ENCODE measurements at regions not wholly inside any gene's neighbourhood (a gene's known extent, or its start where the extent isn't known, plus 50 kb on each side); places are given as distances from the start of the nearest gene placed in this dataset.

- DNase-seq (no peak), FAIRE-seq (no peak)
These were observed 81.7 kb upstream of the BMP2K start for GRCh38 chr4:78694457-78694787.

DNA sequence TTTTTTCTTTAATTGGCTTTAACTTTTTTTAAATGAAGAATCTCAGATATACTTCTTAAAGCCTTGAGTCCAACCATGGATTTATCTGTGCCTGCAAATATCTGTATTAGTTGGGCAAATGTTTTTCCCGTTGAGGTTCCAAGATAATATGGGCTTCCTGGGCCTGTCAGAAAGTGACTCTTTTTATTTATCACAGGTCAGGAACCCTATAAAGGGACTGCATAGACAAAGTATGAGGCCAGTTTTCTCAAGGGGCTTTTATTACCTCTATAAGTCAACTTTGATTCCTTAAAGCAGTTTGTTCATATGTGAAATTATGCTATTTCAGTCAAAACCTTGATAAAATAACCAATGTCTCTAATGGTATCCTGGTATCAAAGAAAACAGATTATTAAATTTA is 80.2 kb upstream of the BMP2K start:
- Histone ChIP-seq H3K27me3 (ENCODE audit: control insufficient read depth in 3 of 3, insufficient read depth in 3 of 3, low read length in 3 of 3) (no peaks in the 10 kb centered on the region), H3K27ac (ENCODE audit: low read depth in 1 of 3, low read length in 2 of 3) (no peak overlapping the region), H3K4me1 (ENCODE audit: control insufficient read depth in 3 of 3, insufficient read depth in 2 of 3, low read depth in 1 of 3, low read length in 2 of 3) (peaks cover 0 to 33% (median 0%) of the 10 kb centered on the region in 3 donors), H3K36me3 (ENCODE audit: control insufficient read depth in 3 of 3, insufficient read depth in 2 of 3, low read depth in 1 of 3, low read length in 3 of 3) (no peaks in the 10 kb centered on the region), H3K9me3 (ENCODE audit: control insufficient read depth in 2 of 2, insufficient read depth in 1 of 2, low read depth in 1 of 2, low read length in 1 of 2) (no peaks in the 10 kb centered on the region), H3K4me3 (ENCODE audit: low read depth in 1 of 3, low read length in 3 of 3) (no peak overlapping the region)
- FAIRE-seq = no peak
- no peak for DNase-seq
- WGBS, 3 donors = 66 to 70% (median 68%) methylated on average over 1 of the region's 1 CpG

More at GRCh38 chr4:78694457-78694787, 81.7 kb upstream of the BMP2K start:
- no peak overlapping the region for H3K4me3 ChIP-seq (ENCODE audit: low read depth in 1 of 3, low read length in 3 of 3)
- WGBS, 3 donors = 93 to 98% (median 95%) methylated on average over 2 of the region's 2 CpGs
- no peaks in the 10 kb centered on the region for H3K27me3 ChIP-seq (ENCODE audit: control insufficient read depth in 3 of 3, insufficient read depth in 3 of 3, low read length in 3 of 3)
- H3K9me3 ChIP-seq (ENCODE audit: control insufficient read depth in 2 of 2, insufficient read depth in 1 of 2, low read depth in 1 of 2, low read length in 1 of 2) = no peaks in the 10 kb centered on the region
- no peaks in the 10 kb centered on the region for H3K36me3 ChIP-seq (ENCODE audit: control insufficient read depth in 3 of 3, insufficient read depth in 2 of 3, low read depth in 1 of 3, low read length in 3 of 3)
- H3K4me1 ChIP-seq (ENCODE audit: control insufficient read depth in 3 of 3, insufficient read depth in 2 of 3, low read depth in 1 of 3, low read length in 2 of 3) = peaks cover 0 to 33% (median 0%) of the 10 kb centered on the region in 3 donors
- H3K27ac ChIP-seq (ENCODE audit: low read depth in 1 of 3, low read length in 2 of 3) = no peak overlapping the region

- FAIRE-seq = no peak
- Histone ChIP-seq H3K27me3 (ENCODE audit: control insufficient read depth in 3 of 3, insufficient read depth in 3 of 3, low read length in 3 of 3) (no peaks in the 10 kb centered on the region), H3K4me1 (ENCODE audit: control insufficient read depth in 3 of 3, insufficient read depth in 2 of 3, low read depth in 1 of 3, low read length in 2 of 3) (peaks cover 4 to 16% (median 5%) of the 10 kb centered on the region in 3 donors), H3K36me3 (ENCODE audit: control insufficient read depth in 3 of 3, insufficient read depth in 2 of 3, low read depth in 1 of 3, low read length in 3 of 3) (no peaks in the 10 kb centered on the region), H3K27ac (ENCODE audit: low read depth in 1 of 3, low read length in 2 of 3) (no peak overlapping the region), H3K9me3 (ENCODE audit: control insufficient read depth in 2 of 2, insufficient read depth in 1 of 2, low read depth in 1 of 2, low read length in 1 of 2) (peaks cover 0 to 17% of the 10 kb centered on the region in 2 donors), H3K4me3 (ENCODE audit: low read depth in 1 of 3, low read length in 3 of 3) (no peak overlapping the region)
- no peak for DNase-seq
These were observed 73.1 kb upstream of the BMP2K start for GRCh38 chr4:78703079-78703478.

GRCh38 chr4:78704317-78704716 is 71.8 kb upstream of the BMP2K start:
- Histone ChIP-seq H3K4me3 (ENCODE audit: low read depth in 1 of 3, low read length in 3 of 3) (no peak overlapping the region), H3K27me3 (ENCODE audit: control insufficient read depth in 3 of 3, insufficient read depth in 3 of 3, low read length in 3 of 3) (no peaks in the 10 kb centered on the region), H3K9me3 (ENCODE audit: control insufficient read depth in 2 of 2, insufficient read depth in 1 of 2, low read depth in 1 of 2, low read length in 1 of 2) (peaks cover 0 to 17% of the 10 kb centered on the region in 2 donors), H3K4me1 (ENCODE audit: control insufficient read depth in 3 of 3, insufficient read depth in 2 of 3, low read depth in 1 of 3, low read length in 2 of 3) (peaks cover 4 to 16% (median 5%) of the 10 kb centered on the region in 3 donors), H3K27ac (ENCODE audit: low read depth in 1 of 3, low read length in 2 of 3) (peak overlapping the region in 2 of 3 donors; percentile 20 to 89), H3K36me3 (ENCODE audit: control insufficient read depth in 3 of 3, insufficient read depth in 2 of 3, low read depth in 1 of 3, low read length in 3 of 3) (no peaks in the 10 kb centered on the region)
- no peak for FAIRE-seq
- DNase-seq = no peak

DNA sequence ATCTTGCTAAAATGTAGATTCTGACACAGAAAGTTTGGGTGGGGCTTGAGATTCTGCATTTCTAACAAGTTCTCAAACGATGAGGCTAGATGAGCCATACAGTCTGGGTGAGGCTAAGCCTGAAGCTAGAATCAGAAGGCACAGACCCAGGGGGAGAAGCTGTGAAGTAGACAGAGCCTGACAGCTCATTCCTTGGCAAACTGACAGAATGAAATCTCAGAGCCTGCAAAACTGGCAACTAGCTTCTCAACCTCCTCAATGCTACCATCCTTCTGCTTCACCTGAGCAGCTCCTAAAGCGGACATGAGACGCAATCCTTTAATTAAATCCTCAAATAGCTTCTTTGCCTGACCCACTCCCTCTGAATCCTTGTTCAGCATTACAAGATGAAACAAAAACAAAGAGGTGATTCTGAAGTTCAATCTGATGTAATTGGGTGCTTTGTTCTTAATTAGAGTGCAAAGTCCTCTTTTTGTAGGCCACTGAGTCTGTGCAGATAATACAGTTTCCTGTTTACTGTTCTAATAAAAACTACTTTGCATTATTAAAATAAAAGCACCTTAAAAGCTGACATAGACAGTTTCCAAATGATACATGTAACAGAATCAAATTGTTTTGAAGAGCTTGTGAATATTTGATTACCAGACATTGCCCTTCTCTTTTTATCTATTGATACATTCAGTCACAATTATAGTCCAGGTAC is 71.0 kb upstream of the BMP2K start:
- no peak for FAIRE-seq

GRCh38 chr4:78706302-78706701 is 69.8 kb upstream of the BMP2K start:
- Histone ChIP-seq H3K4me1 (ENCODE audit: control insufficient read depth in 3 of 3, insufficient read depth in 2 of 3, low read depth in 1 of 3, low read length in 2 of 3) (peaks cover 4 to 16% (median 5%) of the 10 kb centered on the region in 3 donors), H3K27ac (ENCODE audit: low read depth in 1 of 3, low read length in 2 of 3) (peak overlapping the region in 1 of 3 donors; percentile 89), H3K4me3 (ENCODE audit: low read depth in 1 of 3, low read length in 3 of 3) (no peak overlapping the region), H3K9me3 (ENCODE audit: control insufficient read depth in 2 of 2, insufficient read depth in 1 of 2, low read depth in 1 of 2, low read length in 1 of 2) (peaks cover 0 to 17% of the 10 kb centered on the region in 2 donors), H3K27me3 (ENCODE audit: control insufficient read depth in 3 of 3, insufficient read depth in 3 of 3, low read length in 3 of 3) (no peaks in the 10 kb centered on the region), H3K36me3 (ENCODE audit: control insufficient read depth in 3 of 3, insufficient read depth in 2 of 3, low read depth in 1 of 3, low read length in 3 of 3) (no peaks in the 10 kb centered on the region)
- FAIRE-seq (no peak), DNase-seq (no peak)
- WGBS, 3 donors = 61 to 67% (median 65%) methylated on average over 6 of the region's 6 CpGs

More for the DNA sequence above, 71.0 kb upstream of the BMP2K start:
- 17 to 55% (median 49%) methylated on average over 3 of the region's 3 CpGs for WGBS, 3 donors
- Histone ChIP-seq H3K36me3 (ENCODE audit: control insufficient read depth in 3 of 3, insufficient read depth in 2 of 3, low read depth in 1 of 3, low read length in 3 of 3) (no peaks in the 10 kb centered on the region), H3K4me1 (ENCODE audit: control insufficient read depth in 3 of 3, insufficient read depth in 2 of 3, low read depth in 1 of 3, low read length in 2 of 3) (peaks cover 4 to 16% (median 5%) of the 10 kb centered on the region in 3 donors), H3K27me3 (ENCODE audit: control insufficient read depth in 3 of 3, insufficient read depth in 3 of 3, low read length in 3 of 3) (no peaks in the 10 kb centered on the region), H3K27ac (ENCODE audit: low read depth in 1 of 3, low read length in 2 of 3) (peak overlapping the region; percentile 27 to 89 (median 43)), H3K9me3 (ENCODE audit: control insufficient read depth in 2 of 2, insufficient read depth in 1 of 2, low read depth in 1 of 2, low read length in 1 of 2) (peaks cover 0 to 17% of the 10 kb centered on the region in 2 donors), H3K4me3 (ENCODE audit: low read depth in 1 of 3, low read length in 3 of 3) (no peak overlapping the region)
- peak; percentile 82 to 87 for DNase-seq

GRCh38 chr4:78707268-78707667 is 68.9 kb upstream of the BMP2K start:
- Histone ChIP-seq H3K9me3 (ENCODE audit: control insufficient read depth in 2 of 2, insufficient read depth in 1 of 2, low read depth in 1 of 2, low read length in 1 of 2) (peaks cover 0 to 12% of the 10 kb centered on the region in 2 donors), H3K4me1 (ENCODE audit: control insufficient read depth in 3 of 3, insufficient read depth in 2 of 3, low read depth in 1 of 3, low read length in 2 of 3) (peaks cover 4 to 16% (median 5%) of the 10 kb centered on the region in 3 donors), H3K4me3 (ENCODE audit: low read depth in 1 of 3, low read length in 3 of 3) (no peak overlapping the region), H3K27ac (ENCODE audit: low read depth in 1 of 3, low read length in 2 of 3) (no peak overlapping the region), H3K27me3 (ENCODE audit: control insufficient read depth in 3 of 3, insufficient read depth in 3 of 3, low read length in 3 of 3) (no peaks in the 10 kb centered on the region), H3K36me3 (ENCODE audit: control insufficient read depth in 3 of 3, insufficient read depth in 2 of 3, low read depth in 1 of 3, low read length in 3 of 3) (no peaks in the 10 kb centered on the region)
- WGBS, 3 donors = 45 to 65% (median 53%) methylated on average over 2 of the region's 2 CpGs
- no peak for FAIRE-seq
- DNase-seq = no peak

DNA sequence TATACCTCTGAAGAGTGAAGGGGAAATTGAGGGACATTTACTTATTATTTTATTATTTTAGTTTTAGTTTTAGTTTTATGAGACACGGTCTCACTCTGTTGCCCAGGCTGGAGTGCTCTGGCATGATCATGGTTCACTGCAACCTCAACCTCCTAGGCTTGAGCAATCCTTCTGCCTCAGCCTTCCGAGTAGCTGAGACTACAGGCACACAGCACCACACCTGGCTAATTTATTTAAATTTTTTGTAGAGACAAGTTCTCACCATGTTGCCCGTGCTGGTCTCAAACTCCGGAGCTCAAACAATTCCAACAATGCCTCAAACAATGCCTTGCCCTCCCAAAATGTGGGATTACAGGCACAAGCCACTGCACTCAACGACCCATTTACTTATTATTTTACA is 68.4 kb upstream of the BMP2K start:
- no peak overlapping the region for H3K4me3 ChIP-seq (ENCODE audit: low read depth in 1 of 3, low read length in 3 of 3)
- H3K36me3 ChIP-seq (ENCODE audit: control insufficient read depth in 3 of 3, insufficient read depth in 2 of 3, low read depth in 1 of 3, low read length in 3 of 3) = no peaks in the 10 kb centered on the region
- 83 to 92% (median 86%) methylated on average over 5 of the region's 5 CpGs for WGBS, 3 donors
- DNase-seq (no peak), FAIRE-seq (no peak)
- peaks cover 0 to 6% of the 10 kb centered on the region in 2 donors for H3K9me3 ChIP-seq (ENCODE audit: control insufficient read depth in 2 of 2, insufficient read depth in 1 of 2, low read depth in 1 of 2, low read length in 1 of 2)
- H3K27ac ChIP-seq (ENCODE audit: low read depth in 1 of 3, low read length in 2 of 3) = no peak overlapping the region
- no peaks in the 10 kb centered on the region for H3K27me3 ChIP-seq (ENCODE audit: control insufficient read depth in 3 of 3, insufficient read depth in 3 of 3, low read length in 3 of 3)
- H3K4me1 ChIP-seq (ENCODE audit: control insufficient read depth in 3 of 3, insufficient read depth in 2 of 3, low read depth in 1 of 3, low read length in 2 of 3) = peaks cover 4 to 16% (median 5%) of the 10 kb centered on the region in 3 donors

- no peaks in the 10 kb centered on the region for H3K9me3 ChIP-seq (ENCODE audit: control insufficient read depth in 2 of 2, insufficient read depth in 1 of 2, low read depth in 1 of 2, low read length in 1 of 2)
- H3K27me3 ChIP-seq (ENCODE audit: control insufficient read depth in 3 of 3, insufficient read depth in 3 of 3, low read length in 3 of 3) = no peaks in the 10 kb centered on the region
- FAIRE-seq (no peak), DNase-seq (no peak)
- H3K4me3 ChIP-seq (ENCODE audit: low read depth in 1 of 3, low read length in 3 of 3) = no peak overlapping the region
- H3K36me3 ChIP-seq (ENCODE audit: control insufficient read depth in 3 of 3, insufficient read depth in 2 of 3, low read depth in 1 of 3, low read length in 3 of 3) = no peaks in the 10 kb centered on the region
- peaks cover 0 to 7% (median 1%) of the 10 kb centered on the region in 3 donors for H3K4me1 ChIP-seq (ENCODE audit: control insufficient read depth in 3 of 3, insufficient read depth in 2 of 3, low read depth in 1 of 3, low read length in 2 of 3)
- no peak overlapping the region for H3K27ac ChIP-seq (ENCODE audit: low read depth in 1 of 3, low read length in 2 of 3)
These were observed 65.6 kb upstream of the BMP2K start for GRCh38 chr4:78710536-78710935.
